Mononuclear cell (primary cell): ENCODE measurements at regions not wholly inside any gene's neighbourhood (a gene's known extent, or its start where the extent isn't known, plus 50 kb on each side); places are given as distances from the start of the nearest gene placed in this dataset.

Source experiments
- H3K27me3 ChIP-seq: 2 replicates; pipeline ENCODE4 v1.6.0; 2011; ENCODE audit warnings: low read length, control low read depth; ENCODE audit not compliant: insufficient read depth
- H3K4me1 ChIP-seq: 2 replicates; pipeline ENCODE4 v1.5.1; 2011; ENCODE audit warnings: mild to moderate bottlenecking, low read length, control low read depth; ENCODE audit not compliant: insufficient read depth
- H3K4me3 ChIP-seq: 2 replicates; pipeline ENCODE4 v1.5.1; 2011; ENCODE audit warnings: mild to moderate bottlenecking, low read length, moderate library complexity
- H3K9me3 ChIP-seq: 2 replicates; pipeline ENCODE4 v1.5.1; 2011; ENCODE audit warnings: low read depth, mild to moderate bottlenecking, control low read depth, low read length

DNA sequence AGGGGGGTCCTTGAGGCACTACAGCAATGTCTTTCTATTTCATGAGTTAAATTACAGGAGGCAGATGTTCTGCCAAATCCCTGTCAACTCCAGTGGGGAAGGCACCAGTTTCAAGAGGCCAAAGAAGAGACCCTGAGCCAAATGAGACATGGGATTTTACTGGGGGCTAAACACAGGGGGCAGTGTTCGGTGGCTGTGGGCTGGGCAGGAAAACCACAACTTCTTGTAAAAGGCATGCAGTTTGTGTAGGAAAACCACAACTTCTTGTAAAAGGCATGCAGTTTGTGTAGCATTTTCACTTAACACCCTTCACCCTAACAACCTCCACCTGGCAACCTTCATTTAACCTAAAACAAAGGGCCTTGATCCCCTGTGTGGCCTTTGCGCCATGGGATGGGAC lies 61.0 kb downstream of the POLR2M start:
- peaks cover 7% of the 10 kb centered on the region for H3K4me1 ChIP-seq
- no peaks in the 10 kb centered on the region for H3K9me3 ChIP-seq
- H3K4me3 ChIP-seq: no peak overlapping the region
- no peaks in the 10 kb centered on the region for H3K27me3 ChIP-seq

- Histone ChIP-seq H3K4me3 (no peak overlapping the region), H3K27me3 (no peaks in the 10 kb centered on the region), H3K9me3 (no peaks in the 10 kb centered on the region), H3K4me1 (peaks cover 7% of the 10 kb centered on the region)
Measured at GRCh38 chr15:57769266-57769665, 62.8 kb downstream of the POLR2M start.

- no peaks in the 10 kb centered on the region for H3K9me3 ChIP-seq
- H3K4me1 ChIP-seq: peaks cover 7% of the 10 kb centered on the region
- no peak overlapping the region for H3K4me3 ChIP-seq
- H3K27me3 ChIP-seq: no peaks in the 10 kb centered on the region
Measured at GRCh38 chr15:57770495-57770894, 64.0 kb downstream of the POLR2M start.

- Histone ChIP-seq H3K27me3 (no peaks in the 10 kb centered on the region), H3K9me3 (no peaks in the 10 kb centered on the region), H3K4me3 (no peak overlapping the region), H3K4me1 (peaks cover 6% of the 10 kb centered on the region)
Measured at GRCh38 chr15:57772223-57772957, 65.9 kb downstream of the POLR2M start.

DNA sequence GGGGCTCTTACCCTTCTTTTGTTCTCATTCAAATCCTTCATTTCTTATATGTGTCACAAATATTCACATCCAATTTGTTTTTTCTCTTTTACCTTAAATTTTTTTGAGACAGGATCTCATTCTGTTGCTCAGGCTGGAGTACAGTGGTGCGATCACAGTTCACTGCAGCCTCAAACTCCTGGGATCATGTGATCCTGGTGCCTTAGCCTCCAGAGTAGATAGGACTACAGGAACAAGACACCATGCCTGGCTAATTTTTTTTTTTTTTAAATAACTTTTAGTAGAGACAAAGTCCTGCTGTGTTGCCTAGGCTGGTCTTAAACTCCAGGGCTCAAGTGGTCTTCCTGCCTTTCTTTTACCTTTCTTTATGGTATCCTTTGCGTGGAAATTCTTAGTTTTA lies 66.5 kb downstream of the POLR2M start:
- Histone ChIP-seq H3K27me3 (no peaks in the 10 kb centered on the region), H3K4me3 (no peak overlapping the region), H3K9me3 (no peaks in the 10 kb centered on the region), H3K4me1 (no peaks in the 10 kb centered on the region)

DNA sequence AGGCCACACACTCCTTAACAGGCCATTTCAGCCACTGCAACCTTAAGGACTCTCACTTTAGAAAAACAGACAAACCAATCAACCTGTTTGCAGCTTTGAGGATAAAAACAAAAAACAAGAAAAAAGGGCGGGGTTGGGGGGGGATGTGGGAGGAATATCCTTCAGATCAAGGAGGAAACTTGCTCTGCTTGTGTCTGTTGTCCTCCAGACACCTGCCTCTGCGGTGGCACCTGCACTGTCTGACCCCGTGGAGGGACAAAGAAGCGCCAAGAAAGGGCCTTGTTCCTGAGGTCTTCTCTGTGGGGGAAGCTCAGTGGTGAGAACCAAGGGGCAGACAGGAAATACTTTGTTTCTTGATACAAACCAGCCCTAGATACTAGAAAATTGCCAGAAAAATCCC lies 70.5 kb downstream of the POLR2M start:
- H3K4me1 ChIP-seq: no peaks in the 10 kb centered on the region
- no peaks in the 10 kb centered on the region for H3K9me3 ChIP-seq
- H3K4me3 ChIP-seq: no peak overlapping the region
- H3K27me3 ChIP-seq: no peaks in the 10 kb centered on the region

- no peaks in the 10 kb centered on the region for H3K9me3 ChIP-seq
- no peaks in the 10 kb centered on the region for H3K27me3 ChIP-seq
- H3K4me3 ChIP-seq: no peak overlapping the region
- H3K4me1 ChIP-seq: no peaks in the 10 kb centered on the region
Measured at GRCh38 chr15:57780471-57780870, 74.0 kb downstream of the POLR2M start.

- Histone ChIP-seq H3K27me3 (no peaks in the 10 kb centered on the region), H3K4me1 (no peaks in the 10 kb centered on the region), H3K9me3 (no peaks in the 10 kb centered on the region), H3K4me3 (no peak overlapping the region)
Measured at GRCh38 chr15:57782731-57783130, 76.2 kb downstream of the POLR2M start.

- Histone ChIP-seq H3K4me1 (no peaks in the 10 kb centered on the region), H3K27me3 (no peaks in the 10 kb centered on the region), H3K4me3 (no peak overlapping the region), H3K9me3 (no peaks in the 10 kb centered on the region)
Measured at GRCh38 chr15:57784081-57784511, 77.6 kb downstream of the POLR2M start.

DNA sequence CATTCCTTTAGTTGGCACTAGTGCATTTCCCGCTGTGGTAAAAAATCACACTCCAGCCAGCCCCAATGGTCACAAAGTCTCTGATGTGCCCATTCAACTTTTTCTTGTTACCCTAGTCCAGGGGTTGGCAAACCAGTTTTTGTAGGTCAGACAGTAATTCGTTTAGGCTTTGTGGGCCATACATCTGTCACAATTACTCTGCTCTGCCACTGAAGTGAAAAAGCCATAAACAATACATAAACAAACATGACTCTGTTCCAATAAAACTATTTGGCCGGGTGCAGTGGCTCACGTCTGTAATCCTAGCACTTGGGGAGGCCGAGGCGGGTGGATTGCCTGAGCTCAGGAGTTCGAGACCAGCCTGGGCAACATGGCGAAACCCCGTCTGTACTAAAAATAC lies 78.5 kb downstream of the POLR2M start:
- Histone ChIP-seq H3K4me3 (no peak overlapping the region), H3K27me3 (no peaks in the 10 kb centered on the region), H3K9me3 (no peaks in the 10 kb centered on the region), H3K4me1 (no peaks in the 10 kb centered on the region)

- no peak overlapping the region for H3K4me3 ChIP-seq
- no peaks in the 10 kb centered on the region for H3K4me1 ChIP-seq
- H3K9me3 ChIP-seq: no peaks in the 10 kb centered on the region
- no peaks in the 10 kb centered on the region for H3K27me3 ChIP-seq
Measured at GRCh38 chr15:57785959-57786358, 79.4 kb downstream of the POLR2M start.

DNA sequence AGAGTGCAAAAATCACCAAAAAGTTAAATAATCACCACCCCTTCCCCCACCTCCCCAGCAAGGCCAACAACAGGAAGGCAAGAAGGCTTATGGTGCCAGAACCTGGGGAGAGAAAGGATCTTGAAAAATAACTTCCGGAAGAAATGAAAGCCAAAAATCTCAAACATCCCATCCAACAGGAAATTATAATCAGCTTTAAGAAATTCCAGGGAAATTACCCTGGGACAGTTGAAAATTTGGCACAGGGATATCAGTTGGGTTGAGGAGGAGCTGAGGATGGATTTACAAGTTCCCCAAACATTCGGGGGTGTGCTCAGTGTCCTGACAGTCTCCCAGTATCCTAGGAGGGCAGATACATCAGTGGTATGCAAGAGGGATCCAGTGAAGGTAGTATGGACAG lies 82.7 kb downstream of the POLR2M start:
- Histone ChIP-seq H3K4me3 (no peak overlapping the region), H3K4me1 (no peaks in the 10 kb centered on the region)

GRCh38 chr15:57792724-57793449 lies 86.4 kb downstream of the POLR2M start:
- Histone ChIP-seq H3K27me3 (no peaks in the 10 kb centered on the region), H3K4me1 (no peaks in the 10 kb centered on the region), H3K4me3 (no peak overlapping the region), H3K9me3 (no peaks in the 10 kb centered on the region)

More for the DNA sequence above, 82.7 kb downstream of the POLR2M start:
- Histone ChIP-seq H3K9me3 (no peaks in the 10 kb centered on the region), H3K27me3 (no peaks in the 10 kb centered on the region)

DNA sequence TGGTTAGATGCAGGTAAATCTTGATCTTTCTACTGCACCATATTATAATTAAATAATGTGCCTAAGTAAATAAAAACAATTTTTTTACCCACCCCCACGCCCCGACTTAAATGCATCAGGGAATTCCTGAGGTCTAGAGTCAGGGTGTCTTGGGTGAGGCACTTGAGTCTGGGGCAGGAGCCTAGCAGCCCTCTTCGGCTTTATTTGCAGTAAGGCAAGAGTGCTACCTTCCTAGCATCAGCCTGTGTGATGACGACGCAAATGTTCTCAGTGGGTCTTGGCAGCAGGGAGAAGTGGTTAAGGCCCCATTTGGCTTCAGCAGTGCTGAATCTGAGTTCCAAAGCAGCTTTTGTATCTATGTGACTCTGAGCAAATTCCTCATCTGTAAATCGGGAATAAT lies 88.7 kb downstream of the POLR2M start:
- Histone ChIP-seq H3K4me3 (no peak overlapping the region), H3K4me1 (no peaks in the 10 kb centered on the region), H3K9me3 (no peaks in the 10 kb centered on the region), H3K27me3 (no peaks in the 10 kb centered on the region)

- no peak overlapping the region for H3K4me3 ChIP-seq
- H3K27me3 ChIP-seq: no peaks in the 10 kb centered on the region
- H3K9me3 ChIP-seq: no peaks in the 10 kb centered on the region
- no peaks in the 10 kb centered on the region for H3K4me1 ChIP-seq
Measured at GRCh38 chr15:57796146-57796545, 89.6 kb downstream of the POLR2M start.

- H3K4me3 ChIP-seq: no peak overlapping the region
- no peaks in the 10 kb centered on the region for H3K27me3 ChIP-seq
- no peaks in the 10 kb centered on the region for H3K9me3 ChIP-seq
- H3K4me1 ChIP-seq: no peaks in the 10 kb centered on the region
Measured at GRCh38 chr15:57797110-57797509, 90.6 kb downstream of the POLR2M start.
